AG10803 (cell line): ENCODE measurements at regions not wholly inside any gene's neighbourhood (a gene's known extent, or its start where the extent isn't known, plus 50 kb on each side); places are given as distances from the start of the nearest gene placed in this dataset.
A peak's percentile ranks its signal among the peaks of the same experiment; 100 is the strongest.

Experiments used
- DNase-seq: peaks from one replicate; pipeline ENCODE4 v3.0.0; 2010; ENCODE audit warnings: low read depth
- H3K4me3 ChIP-seq: 2 replicates; pipeline ENCODE4 v1.5.1; 2011; ENCODE audit warnings: mild to moderate bottlenecking, low read length, control low read depth
- CTCF ChIP-seq: conservative IDR thresholded peaks from 2 replicates; pipeline ENCODE4 v1.5.1; 2011; ENCODE audit warnings: mild to moderate bottlenecking, low read length, control low read depth, inconsistent platforms

GRCh38 chr4:149031399-149031798, 589.2 kb upstream of the NR3C2 start:
- peak; percentile 8 for DNase-seq
- TF ChIP-seq CTCF, result peak; percentile 48
- no peak overlapping the region for H3K4me3 ChIP-seq

- no peak for DNase-seq
- no peak overlapping the region for H3K4me3 ChIP-seq
- no peak for TF ChIP-seq CTCF
Observed at GRCh38 chr4:149029056-149029651, 586.9 kb upstream of the NR3C2 start.

GRCh38 chr4:149026696-149027095, 584.5 kb upstream of the NR3C2 start:
- DNase-seq, result no peak
- no peak overlapping the region for H3K4me3 ChIP-seq
- TF ChIP-seq CTCF, result no peak

GRCh38 chr4:149017002-149017734, 575.0 kb upstream of the NR3C2 start:
- DNase-seq, result no peak
- no peak for TF ChIP-seq CTCF
- H3K4me3 ChIP-seq, result no peak overlapping the region

GRCh38 chr4:149009223-149009622, 567.0 kb upstream of the NR3C2 start:
- TF ChIP-seq CTCF, result no peak
- DNase-seq, result no peak
- no peak overlapping the region for H3K4me3 ChIP-seq

GRCh38 chr4:149008415-149009025, 566.3 kb upstream of the NR3C2 start:
- H3K4me3 ChIP-seq, result no peak overlapping the region
- TF ChIP-seq CTCF, result no peak
- DNase-seq, result peak; percentile 33

- no peak for TF ChIP-seq CTCF
- no peak for DNase-seq
Observed at GRCh38 chr4:149005191-149005590, 563.0 kb upstream of the NR3C2 start.

More at GRCh38 chr4:149005191-149005590, 563.0 kb upstream of the NR3C2 start:
- no peak overlapping the region for H3K4me3 ChIP-seq
